Caco-2 (cell line): ENCODE measurements at regions not wholly inside any gene's neighbourhood (a gene's known extent, or its start where the extent isn't known, plus 50 kb on each side); places are given as distances from the start of the nearest gene placed in this dataset.

Source experiments
- BruUV-seq: library from RNA; stranded (reverse); fragments of 400-500 nt; replicated peaks from 2 replicates; lab custom pipeline; 2021; lab: Mats Ljungman, UMichigan
- CTCF ChIA-PET: fragments of 300-600 bp; sonication (Branson Sonifier 250); formaldehyde crosslinking; loops from one replicate; lab custom pipeline; 2022; ENCODE audit warnings: antibody characterized with exemption; lab: Charles Lee
- POLR2A ChIA-PET: fragments of 300-600 bp; sonication (Branson Sonifier 250); formaldehyde crosslinking; loops from one replicate; lab custom pipeline; 2022; ENCODE audit warnings: antibody characterized with exemption; lab: Charles Lee
- DNase-seq, 2 experiments: peaks; one replicate each; pipeline versions ENCODE4 v3.0.0 to v3.0.0-alpha.2; 2020 to 2022
- H3K27me3 ChIP-seq: replicated peaks from 2 replicates; pipeline ENCODE4 v1.6.0; 2011; ENCODE audit warnings: low read length; ENCODE audit not compliant: control insufficient read depth, insufficient read depth
- H3K36me3 ChIP-seq: 2 replicates; pipeline ENCODE4 v1.5.1; 2011; ENCODE audit warnings: low read length; ENCODE audit not compliant: control insufficient read depth, insufficient read depth
- H3K4me1 ChIP-seq: fragments of 250-450 bp; sonication (Bioruptor Pico); 2 replicates; pipeline ENCODE4 v1.5.1; 2020; ENCODE audit warnings: mild to moderate bottlenecking
- H3K4me3 ChIP-seq: 2 replicates; pipeline ENCODE4 v1.5.1; 2011; ENCODE audit warnings: low read depth, mild to moderate bottlenecking, control low read depth, low read length
- H3K9me3 ChIP-seq: fragments of 250-450 bp; sonication (Bioruptor Pico); 2 replicates; pipeline ENCODE4 v1.5.1; 2020; ENCODE audit warnings: mild to moderate bottlenecking, moderate library complexity
- H3K27ac Mint-ChIP-seq: one replicate; pipeline ENCODE4 v1.8.0; 2022; ENCODE audit warnings: mixed read lengths; ENCODE audit not compliant: unreplicated experiment
- H3K27me3 Mint-ChIP-seq: one replicate; pipeline ENCODE4 v1.8.0; 2022; ENCODE audit warnings: mixed read lengths; ENCODE audit not compliant: insufficient read depth, unreplicated experiment
- H3K36me3 Mint-ChIP-seq: one replicate; pipeline ENCODE4 v1.8.0; 2022; ENCODE audit warnings: mild to moderate bottlenecking, mixed read lengths; ENCODE audit not compliant: insufficient read depth, unreplicated experiment
- H3K4me1 Mint-ChIP-seq: one replicate; pipeline ENCODE4 v1.8.0; 2022; ENCODE audit warnings: low read depth, mixed read lengths; ENCODE audit not compliant: unreplicated experiment
- H3K4me3 Mint-ChIP-seq: one replicate; pipeline ENCODE4 v1.8.0; 2022; ENCODE audit warnings: mild to moderate bottlenecking, moderate library complexity, mixed read lengths; ENCODE audit not compliant: unreplicated experiment
- H3K9me3 Mint-ChIP-seq: one replicate; pipeline ENCODE4 v1.8.0; 2022; ENCODE audit warnings: mixed read lengths; ENCODE audit not compliant: unreplicated experiment
- intact Hi-C: fragments of 100-400 bp; cut with micrococcal nuclease; formaldehyde crosslinking; loops from one replicate; pipeline ENCODE4 v1.10.0; 2022; ENCODE audit not compliant: unreplicated experiment
- TF ChIP-seq, protein P1 (sequence below), 2 experiments: fragments of 200-600 bp in 1 of 2; IDR thresholded peaks; 1 replicate in 1 of 2; 2 replicates in 1 of 2; pipeline versions ENCODE4 v1.5.1 to v1.8.0; 2011 to 2022; ENCODE audit warnings: antibody characterized with exemption in 1 of 2, control low read depth in 1 of 2, inconsistent platforms in 1 of 2, low read depth in 1 of 2, low read length in 1 of 2, mild to moderate bottlenecking in 1 of 2, moderate library complexity in 1 of 2; ENCODE audit not compliant: insufficient read depth in 1 of 2, severe bottlenecking in 1 of 2, unreplicated experiment in 1 of 2

- TF ChIP-seq, protein P1, sequence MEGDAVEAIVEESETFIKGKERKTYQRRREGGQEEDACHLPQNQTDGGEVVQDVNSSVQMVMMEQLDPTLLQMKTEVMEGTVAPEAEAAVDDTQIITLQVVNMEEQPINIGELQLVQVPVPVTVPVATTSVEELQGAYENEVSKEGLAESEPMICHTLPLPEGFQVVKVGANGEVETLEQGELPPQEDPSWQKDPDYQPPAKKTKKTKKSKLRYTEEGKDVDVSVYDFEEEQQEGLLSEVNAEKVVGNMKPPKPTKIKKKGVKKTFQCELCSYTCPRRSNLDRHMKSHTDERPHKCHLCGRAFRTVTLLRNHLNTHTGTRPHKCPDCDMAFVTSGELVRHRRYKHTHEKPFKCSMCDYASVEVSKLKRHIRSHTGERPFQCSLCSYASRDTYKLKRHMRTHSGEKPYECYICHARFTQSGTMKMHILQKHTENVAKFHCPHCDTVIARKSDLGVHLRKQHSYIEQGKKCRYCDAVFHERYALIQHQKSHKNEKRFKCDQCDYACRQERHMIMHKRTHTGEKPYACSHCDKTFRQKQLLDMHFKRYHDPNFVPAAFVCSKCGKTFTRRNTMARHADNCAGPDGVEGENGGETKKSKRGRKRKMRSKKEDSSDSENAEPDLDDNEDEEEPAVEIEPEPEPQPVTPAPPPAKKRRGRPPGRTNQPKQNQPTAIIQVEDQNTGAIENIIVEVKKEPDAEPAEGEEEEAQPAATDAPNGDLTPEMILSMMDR (IDR thresholded peaks at IDR 0.05; ENCODE audit: insufficient read depth in 1 of 2, low read depth in 1 of 2, low read length in 1 of 2, severe bottlenecking in 1 of 2, unreplicated experiment in 1 of 2), result no peak
- POLR2A ChIA-PET, result no interaction called here
- intact Hi-C loops, result no loop called here
- no peaks in the 10 kb centered on the region for H3K36me3 Mint-ChIP-seq
- CTCF ChIA-PET, result no interaction called here
- Histone ChIP-seq H3K36me3 (no peaks in the 10 kb centered on the region), H3K4me1 (peaks cover 7% of the 10 kb centered on the region; the same call in 1 of the 2 replicates), H3K4me3 (no peak overlapping the region), H3K27me3 (no peaks in the 10 kb centered on the region), H3K9me3 (no peaks in the 10 kb centered on the region)
- no TSS peak for BruUV-seq
- peaks cover 6% of the 10 kb centered on the region for H3K4me1 Mint-ChIP-seq
- DNase-seq, result no peak
- no peak overlapping the region for H3K4me3 Mint-ChIP-seq
- no peak overlapping the region for H3K27ac Mint-ChIP-seq
- no peaks in the 10 kb centered on the region for H3K27me3 Mint-ChIP-seq
- H3K9me3 Mint-ChIP-seq, result no peaks in the 10 kb centered on the region
Observed at GRCh38 chr4:55175779-55176231, 50.4 kb upstream of the KDR start.

DNA sequence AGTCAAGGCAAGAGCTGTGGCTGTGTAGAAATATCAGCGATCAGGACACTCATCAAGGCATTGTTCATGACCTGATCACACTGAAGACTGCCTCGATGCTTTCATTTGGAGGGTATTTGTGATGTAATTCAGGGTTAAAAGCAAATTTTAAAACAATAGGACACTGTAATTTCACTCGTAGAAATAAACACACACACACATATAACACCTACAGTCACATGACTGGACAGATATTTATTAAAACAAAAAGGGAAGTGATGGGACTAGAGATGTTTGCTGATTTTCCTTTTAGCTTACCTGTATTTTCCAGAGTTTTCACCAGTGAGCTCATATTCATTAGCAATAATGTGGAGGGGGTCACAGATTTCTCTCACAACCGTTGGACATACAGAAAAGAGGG, 51.1 kb upstream of the KDR start:
- intact Hi-C loops, result no loop called here
- no peaks in the 10 kb centered on the region for H3K27me3 Mint-ChIP-seq
- DNase-seq, result no peak
- peaks cover 6% of the 10 kb centered on the region for H3K4me1 Mint-ChIP-seq
- Histone ChIP-seq H3K4me1 (peaks cover 7% of the 10 kb centered on the region; the same call in 1 of the 2 replicates), H3K36me3 (no peaks in the 10 kb centered on the region), H3K9me3 (no peaks in the 10 kb centered on the region), H3K27me3 (no peaks in the 10 kb centered on the region), H3K4me3 (no peak overlapping the region)
- POLR2A ChIA-PET, result no interaction called here
- BruUV-seq, result no TSS peak
- CTCF ChIA-PET, result no interaction called here
- no peaks in the 10 kb centered on the region for H3K9me3 Mint-ChIP-seq
- TF ChIP-seq, protein P1 (IDR thresholded peaks at IDR 0.05; ENCODE audit: insufficient read depth in 1 of 2, low read depth in 1 of 2, low read length in 1 of 2, severe bottlenecking in 1 of 2, unreplicated experiment in 1 of 2), result no peak
- H3K4me3 Mint-ChIP-seq, result no peak overlapping the region
- H3K36me3 Mint-ChIP-seq, result no peaks in the 10 kb centered on the region
- H3K27ac Mint-ChIP-seq, result no peak overlapping the region

DNA sequence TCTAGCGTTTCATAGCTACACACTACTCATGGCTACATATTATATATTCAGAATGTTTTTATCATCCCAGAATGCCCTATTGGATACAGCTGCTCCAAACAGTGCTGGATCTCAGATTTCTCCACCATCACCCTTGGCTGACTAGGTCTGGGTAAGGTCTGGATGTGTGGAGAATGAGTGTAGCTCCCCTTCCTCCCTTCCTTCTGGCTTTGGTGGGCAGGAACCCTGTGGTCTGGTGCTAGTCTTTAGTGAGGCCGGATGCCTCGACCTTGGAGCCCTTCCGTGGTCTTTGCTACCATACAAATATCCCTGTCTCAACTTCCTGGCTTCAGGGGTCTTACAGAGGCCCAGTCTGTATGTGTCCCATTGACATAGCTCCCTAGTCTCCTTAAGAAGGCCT, 52.1 kb upstream of the KDR start:
- H3K4me1 ChIP-seq, result peaks cover 7% of the 10 kb centered on the region; the same call in 1 of the 2 replicates
- ChIA-PET CTCF (no interaction called here), POLR2A (no interaction called here)
- no peak overlapping the region for H3K4me3 ChIP-seq
- no peaks in the 10 kb centered on the region for H3K9me3 Mint-ChIP-seq
- no peaks in the 10 kb centered on the region for H3K36me3 ChIP-seq
- no peak for DNase-seq
- H3K4me1 Mint-ChIP-seq, result peaks cover 6% of the 10 kb centered on the region
- BruUV-seq, result no TSS peak
- intact Hi-C loops, result no loop called here
- no peak overlapping the region for H3K4me3 Mint-ChIP-seq
- H3K36me3 Mint-ChIP-seq, result no peaks in the 10 kb centered on the region
- TF ChIP-seq, protein P1 (IDR thresholded peaks at IDR 0.05; ENCODE audit: insufficient read depth in 1 of 2, low read depth in 1 of 2, low read length in 1 of 2, severe bottlenecking in 1 of 2, unreplicated experiment in 1 of 2), result no peak
- H3K27me3 Mint-ChIP-seq, result no peaks in the 10 kb centered on the region
- no peaks in the 10 kb centered on the region for H3K27me3 ChIP-seq
- no peak overlapping the region for H3K27ac Mint-ChIP-seq
- no peaks in the 10 kb centered on the region for H3K9me3 ChIP-seq
